Mesothelial cell of epicardium (in vitro differentiated cells): ENCODE measurements at regions not wholly inside any gene's neighbourhood (a gene's known extent, or its start where the extent isn't known, plus 50 kb on each side); places are given as distances from the start of the nearest gene placed in this dataset.

ENCODE experiments used
- DNase-seq, 2 experiments: peaks; one replicate each; pipeline ENCODE4 v3.0.0; 2021; ENCODE audit warnings: low spot score in 2 of 2; ENCODE audit not compliant: unreplicated experiment in 2 of 2
- H3K27ac Mint-ChIP-seq: 2 replicates; pipeline ENCODE4 v1.8.0; 2021; ENCODE audit warnings: mixed read lengths
- H3K27me3 Mint-ChIP-seq: 2 replicates; pipeline ENCODE4 v1.8.0; 2021; ENCODE audit warnings: low read depth, mixed read lengths
- H3K36me3 Mint-ChIP-seq: 2 replicates; pipeline ENCODE4 v1.8.0; 2021; ENCODE audit warnings: mixed read lengths
- H3K4me1 Mint-ChIP-seq: 2 replicates; pipeline ENCODE4 v1.8.0; 2021; ENCODE audit warnings: mixed read lengths
- H3K4me3 Mint-ChIP-seq: 2 replicates; pipeline ENCODE4 v1.8.0; 2021; ENCODE audit warnings: mild to moderate bottlenecking, moderate library complexity, mixed read lengths
- H3K9me3 Mint-ChIP-seq: 2 replicates; pipeline ENCODE4 v1.8.0; 2021; ENCODE audit warnings: mixed read lengths
- TF ChIP-seq, protein P1 (sequence below): fragments of 200-600 bp; sonication (generic); IDR thresholded peaks from one replicate; pipeline ENCODE4 v1.5.0; 2021; ENCODE audit warnings: antibody characterized with exemption; ENCODE audit not compliant: unreplicated experiment

DNA sequence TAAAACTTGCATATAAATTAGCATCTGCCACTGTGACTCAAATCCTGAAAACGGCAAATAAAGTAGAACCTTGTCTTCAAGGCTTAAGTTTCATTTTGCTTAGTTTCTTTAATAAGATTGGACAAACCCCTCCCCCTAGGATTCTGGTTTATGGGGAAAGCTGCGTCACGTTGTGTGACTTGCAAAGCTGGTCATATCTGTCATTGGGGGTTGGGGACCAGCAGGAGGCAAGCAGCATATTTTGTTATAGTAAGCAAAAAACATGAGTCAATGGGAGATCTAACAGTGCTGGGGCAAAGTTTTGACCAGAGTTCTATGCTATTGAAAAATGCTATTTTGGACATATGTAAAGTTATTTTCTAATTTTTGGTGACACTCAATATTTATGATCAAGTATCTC lies 407.3 kb downstream of the PCDH18 start:
- no peaks in the 10 kb centered on the region for H3K27me3 Mint-ChIP-seq
- H3K4me3 Mint-ChIP-seq, result no peak overlapping the region
- H3K9me3 Mint-ChIP-seq, result peaks cover 1% of the 10 kb centered on the region
- H3K27ac Mint-ChIP-seq, result peak overlapping the region; percentile 49
- peaks cover 16% of the 10 kb centered on the region for H3K4me1 Mint-ChIP-seq
- TF ChIP-seq, protein P1, sequence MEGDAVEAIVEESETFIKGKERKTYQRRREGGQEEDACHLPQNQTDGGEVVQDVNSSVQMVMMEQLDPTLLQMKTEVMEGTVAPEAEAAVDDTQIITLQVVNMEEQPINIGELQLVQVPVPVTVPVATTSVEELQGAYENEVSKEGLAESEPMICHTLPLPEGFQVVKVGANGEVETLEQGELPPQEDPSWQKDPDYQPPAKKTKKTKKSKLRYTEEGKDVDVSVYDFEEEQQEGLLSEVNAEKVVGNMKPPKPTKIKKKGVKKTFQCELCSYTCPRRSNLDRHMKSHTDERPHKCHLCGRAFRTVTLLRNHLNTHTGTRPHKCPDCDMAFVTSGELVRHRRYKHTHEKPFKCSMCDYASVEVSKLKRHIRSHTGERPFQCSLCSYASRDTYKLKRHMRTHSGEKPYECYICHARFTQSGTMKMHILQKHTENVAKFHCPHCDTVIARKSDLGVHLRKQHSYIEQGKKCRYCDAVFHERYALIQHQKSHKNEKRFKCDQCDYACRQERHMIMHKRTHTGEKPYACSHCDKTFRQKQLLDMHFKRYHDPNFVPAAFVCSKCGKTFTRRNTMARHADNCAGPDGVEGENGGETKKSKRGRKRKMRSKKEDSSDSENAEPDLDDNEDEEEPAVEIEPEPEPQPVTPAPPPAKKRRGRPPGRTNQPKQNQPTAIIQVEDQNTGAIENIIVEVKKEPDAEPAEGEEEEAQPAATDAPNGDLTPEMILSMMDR, result no peak
- no peak for DNase-seq
- H3K36me3 Mint-ChIP-seq, result no peaks in the 10 kb centered on the region

DNA sequence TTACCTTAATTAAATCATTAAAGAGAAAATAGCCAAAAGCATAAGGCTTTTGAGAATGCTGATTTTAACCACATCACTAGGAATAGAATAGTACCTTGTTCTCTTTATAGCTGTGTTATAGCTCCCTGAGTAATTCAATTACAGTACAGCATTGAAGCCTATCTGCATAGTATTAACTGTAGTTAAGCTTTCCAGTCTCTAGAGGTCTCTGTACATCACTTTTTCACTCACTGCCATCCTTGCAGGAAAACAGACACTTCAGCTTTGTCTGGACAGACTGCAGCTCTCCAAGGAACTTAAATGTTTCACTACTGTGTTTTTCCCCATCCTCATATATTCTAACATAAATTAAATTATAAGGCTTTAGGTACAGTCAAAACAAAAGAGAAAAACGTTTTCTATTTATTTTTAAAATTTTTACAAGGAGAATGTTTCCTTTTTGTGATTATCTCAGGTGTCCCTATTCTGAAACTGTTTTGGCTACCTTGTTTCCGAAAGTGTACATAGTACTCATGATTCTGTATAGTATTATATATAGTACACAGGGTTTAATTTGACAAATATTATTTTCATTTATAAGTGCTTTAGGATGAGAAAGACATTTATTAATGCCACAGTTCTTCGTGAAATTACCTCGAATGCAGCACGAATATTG lies 407.9 kb downstream of the PCDH18 start:
- Mint-ChIP-seq H3K36me3 (peaks cover 2% of the 10 kb centered on the region), H3K27me3 (no peaks in the 10 kb centered on the region), H3K4me3 (no peak overlapping the region), H3K9me3 (peaks cover 6% of the 10 kb centered on the region), H3K4me1 (peaks cover 16% of the 10 kb centered on the region), H3K27ac (peak overlapping the region; percentile 49)
- no peak for DNase-seq
- TF ChIP-seq, protein P1, result no peak

DNA sequence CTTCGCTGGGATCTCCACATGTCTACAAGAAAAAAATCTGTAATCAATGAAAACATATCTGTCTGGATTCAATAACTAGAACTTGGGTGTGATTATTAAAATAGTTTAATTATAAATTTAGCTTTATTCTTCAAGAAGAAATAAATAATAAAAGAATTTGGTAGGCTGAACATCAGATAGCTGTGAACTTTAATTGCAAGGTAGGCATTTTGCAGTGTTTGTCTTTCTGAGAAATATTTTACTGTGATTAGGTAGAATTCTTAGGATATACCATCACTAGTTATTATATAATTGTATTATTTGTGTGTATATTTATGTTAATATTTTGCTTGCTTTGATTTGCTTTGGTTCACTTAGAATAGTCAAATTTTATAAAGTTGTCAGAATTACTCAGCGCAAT lies 409.4 kb downstream of the PCDH18 start:
- Mint-ChIP-seq H3K4me1 (peaks cover 13% of the 10 kb centered on the region), H3K9me3 (peaks cover 10% of the 10 kb centered on the region), H3K27ac (no peak overlapping the region), H3K36me3 (peaks cover 2% of the 10 kb centered on the region), H3K4me3 (no peak overlapping the region), H3K27me3 (no peaks in the 10 kb centered on the region)
- DNase-seq, result no peak
- TF ChIP-seq, protein P1, result no peak

GRCh38 chr4:137116144-137116543 lies 416.1 kb downstream of the PCDH18 start:
- no peak for DNase-seq
- Mint-ChIP-seq H3K36me3 (peaks cover 2% of the 10 kb centered on the region), H3K4me3 (no peak overlapping the region), H3K27me3 (no peaks in the 10 kb centered on the region), H3K4me1 (peaks cover 2% of the 10 kb centered on the region), H3K9me3 (peaks cover 32% of the 10 kb centered on the region), H3K27ac (no peak overlapping the region)
- TF ChIP-seq, protein P1, result no peak

- Mint-ChIP-seq H3K36me3 (no peaks in the 10 kb centered on the region), H3K4me3 (no peak overlapping the region), H3K4me1 (peaks cover 3% of the 10 kb centered on the region), H3K9me3 (peaks cover 7% of the 10 kb centered on the region), H3K27ac (no peak overlapping the region), H3K27me3 (no peaks in the 10 kb centered on the region)
- TF ChIP-seq, protein P1, result no peak
- DNase-seq, result no peak
Observed at GRCh38 chr4:137106733-137107132, 425.6 kb downstream of the PCDH18 start.
